ENCODE measurements at regions not wholly inside any gene's neighbourhood (a gene's known extent, or its start where the extent isn't known, plus 50 kb on each side); places are given as distances from the start of the nearest gene placed in this dataset.

GRCh38 chr6:19297880-19298279 is 539.3 kb upstream of the ID4 start:
- ChIA-PET POLR2A (no interaction called here), CTCF (no interaction called here)
- Mint-ChIP-seq H3K4me3 (ENCODE audit: unreplicated experiment) (no peak overlapping the region), H3K9me3 (ENCODE audit: unreplicated experiment) (no peaks in the 10 kb centered on the region), H3K27me3 (ENCODE audit: insufficient read depth, unreplicated experiment) (no peaks in the 10 kb centered on the region), H3K27ac (ENCODE audit: low read depth, unreplicated experiment) (no peak overlapping the region), H3K4me1 (ENCODE audit: insufficient read depth, unreplicated experiment) (peaks cover 13% of the 10 kb centered on the region), H3K36me3 (ENCODE audit: insufficient read depth, unreplicated experiment) (no peaks in the 10 kb centered on the region)
- BruUV-seq (replicated peaks) = no TSS peak
- no peak for TF ChIP-seq CTCF (IDR thresholded peaks at IDR 0.05; ENCODE audit: unreplicated experiment)
- DNase-seq (ENCODE audit: unreplicated experiment) = peak; percentile 74
- intact Hi-C loops (cut with micrococcal nuclease) = no loop called here

GRCh38 chr6:19298421-19298820 is 538.7 kb upstream of the ID4 start:
- POLR2A ChIA-PET = no interaction called here
- intact Hi-C loops (cut with micrococcal nuclease) = no loop called here
- CTCF ChIA-PET = interaction anchor here (1.1 kb wide), 1 partner anchor 579 kb away, joined by 3 read pairs; no protein-coding TSS in a partner anchor
- no peaks in the 10 kb centered on the region for H3K9me3 Mint-ChIP-seq (ENCODE audit: unreplicated experiment)
- H3K4me1 Mint-ChIP-seq (ENCODE audit: insufficient read depth, unreplicated experiment) = peaks cover 13% of the 10 kb centered on the region
- H3K36me3 Mint-ChIP-seq (ENCODE audit: insufficient read depth, unreplicated experiment) = no peaks in the 10 kb centered on the region
- H3K27me3 Mint-ChIP-seq (ENCODE audit: insufficient read depth, unreplicated experiment) = no peaks in the 10 kb centered on the region
- no peak overlapping the region for H3K4me3 Mint-ChIP-seq (ENCODE audit: unreplicated experiment)
- BruUV-seq (replicated peaks) = no TSS peak
- no peak for DNase-seq (ENCODE audit: unreplicated experiment)
- no peak for TF ChIP-seq CTCF (IDR thresholded peaks at IDR 0.05; ENCODE audit: unreplicated experiment)
- no peak overlapping the region for H3K27ac Mint-ChIP-seq (ENCODE audit: low read depth, unreplicated experiment)

GRCh38 chr6:19299129-19299528 is 538.0 kb upstream of the ID4 start:
- H3K9me3 Mint-ChIP-seq (ENCODE audit: unreplicated experiment) = no peaks in the 10 kb centered on the region
- DNase-seq (ENCODE audit: unreplicated experiment) = no peak
- no peak for TF ChIP-seq CTCF (IDR thresholded peaks at IDR 0.05; ENCODE audit: unreplicated experiment)
- BruUV-seq (replicated peaks) = no TSS peak
- H3K36me3 Mint-ChIP-seq (ENCODE audit: insufficient read depth, unreplicated experiment) = no peaks in the 10 kb centered on the region
- ChIA-PET POLR2A (interaction anchor here (0.6 kb wide), 1 partner anchor 1258 kb away, joined by 3 read pairs; no protein-coding TSS in a partner anchor), CTCF (interaction anchor here (0.7 to 1.1 kb wide), 2 partner anchors 9 to 579 kb away, joined by 3 read pairs; no protein-coding TSS in a partner anchor)
- H3K4me1 Mint-ChIP-seq (ENCODE audit: insufficient read depth, unreplicated experiment) = peaks cover 13% of the 10 kb centered on the region
- intact Hi-C loops (cut with micrococcal nuclease) = no loop called here
- H3K27ac Mint-ChIP-seq (ENCODE audit: low read depth, unreplicated experiment) = no peak overlapping the region
- H3K27me3 Mint-ChIP-seq (ENCODE audit: insufficient read depth, unreplicated experiment) = no peaks in the 10 kb centered on the region
- no peak overlapping the region for H3K4me3 Mint-ChIP-seq (ENCODE audit: unreplicated experiment)

GRCh38 chr6:19301980-19302379 is 535.2 kb upstream of the ID4 start:
- POLR2A ChIA-PET = interaction anchor here (0.6 kb wide), 1 partner anchor 434 kb away, joined by 3 read pairs; no protein-coding TSS in a partner anchor
- BruUV-seq (replicated peaks) = no TSS peak
- CTCF ChIA-PET = no interaction called here
- no peak overlapping the region for H3K4me3 Mint-ChIP-seq (ENCODE audit: unreplicated experiment)
- intact Hi-C loops (cut with micrococcal nuclease) = no loop called here
- no peaks in the 10 kb centered on the region for H3K27me3 Mint-ChIP-seq (ENCODE audit: insufficient read depth, unreplicated experiment)
- TF ChIP-seq CTCF (IDR thresholded peaks at IDR 0.05; ENCODE audit: unreplicated experiment) = no peak
- no peaks in the 10 kb centered on the region for H3K36me3 Mint-ChIP-seq (ENCODE audit: insufficient read depth, unreplicated experiment)
- peaks cover 13% of the 10 kb centered on the region for H3K4me1 Mint-ChIP-seq (ENCODE audit: insufficient read depth, unreplicated experiment)
- H3K27ac Mint-ChIP-seq (ENCODE audit: low read depth, unreplicated experiment) = no peak overlapping the region
- H3K9me3 Mint-ChIP-seq (ENCODE audit: unreplicated experiment) = no peaks in the 10 kb centered on the region
- DNase-seq (ENCODE audit: unreplicated experiment) = peak; percentile 14

All from MCF 10A (cell line).